ENCODE measurements at regions not wholly inside any gene's neighbourhood (a gene's known extent, or its start where the extent isn't known, plus 50 kb on each side); places are given as distances from the start of the nearest gene placed in this dataset.

DNA sequence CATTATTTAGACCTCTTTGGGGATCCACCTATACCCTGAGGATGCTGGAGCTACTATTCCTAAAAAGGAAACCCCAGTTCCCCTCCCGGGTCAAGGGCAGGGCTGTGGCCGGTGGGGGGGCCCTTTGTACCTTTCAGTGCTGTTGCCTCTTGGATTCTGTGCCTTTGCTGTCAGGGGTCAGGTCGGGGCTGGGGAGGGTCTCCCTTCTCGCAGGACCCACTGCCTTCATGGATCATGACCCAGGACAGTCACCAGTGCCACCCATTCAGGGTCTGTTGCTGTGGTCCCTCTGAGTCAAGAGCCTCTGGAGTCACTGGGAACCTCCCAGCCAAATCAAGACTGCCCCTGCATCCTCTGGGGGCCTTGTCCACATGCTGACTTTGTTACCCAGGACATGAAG lies 78.1 kb upstream of the CCND1 start:
- no peak for TF ChIP-seq SP1 (IDR thresholded peaks at IDR 0.05)
- no peak for TF ChIP-seq ZNF384 (IDR thresholded peaks at IDR 0.05)
- TF ChIP-seq FOXM1 (IDR thresholded peaks at IDR 0.05; ENCODE audit: borderline replicate concordance): no peak
- no peak for TF ChIP-seq FOXA1 (IDR thresholded peaks at IDR 0.05)
- TF ChIP-seq L3MBTL2 (conservative IDR thresholded peaks at IDR 0.05): no peak
- no peak for TF ChIP-seq ARNT (IDR thresholded peaks at IDR 0.05)
